NCI-H1105 (cell line): ENCODE measurements at regions not wholly inside any gene's neighbourhood (a gene's known extent, or its start where the extent isn't known, plus 50 kb on each side); places are given as distances from the start of the nearest gene placed in this dataset.

Source experiments
- DNase-seq: peaks from one replicate; lab custom pipeline; 2025; lab: John Stamatoyannopoulos, UW

- DNase-seq: no peak
Measured at GRCh38 chr6:160899671-160900430, 91.7 kb upstream of the MAP3K4 start.

- DNase-seq: no peak
Measured at GRCh38 chr6:160911949-160912348, 79.6 kb upstream of the MAP3K4 start.

- DNase-seq: no peak
Measured at GRCh38 chr6:160912411-160912810, 79.2 kb upstream of the MAP3K4 start.

GRCh38 chr6:160917572-160917971 is 74.0 kb upstream of the MAP3K4 start:
- no peak for DNase-seq

- no peak for DNase-seq
Measured at GRCh38 chr6:160919723-160920440, 71.7 kb upstream of the MAP3K4 start.

- DNase-seq: no peak
Measured at GRCh38 chr6:160921095-160921494, 70.5 kb upstream of the MAP3K4 start.

GRCh38 chr6:160926281-160927276 is 65.0 kb upstream of the MAP3K4 start:
- no peak for DNase-seq

GRCh38 chr6:160927416-160927815 is 64.2 kb upstream of the MAP3K4 start:
- no peak for DNase-seq

- DNase-seq: no peak
Measured at GRCh38 chr6:160929361-160929760, 62.2 kb upstream of the MAP3K4 start.

GRCh38 chr6:160929831-160930230 is 61.7 kb upstream of the MAP3K4 start:
- DNase-seq: no peak

- peak; percentile 77 for DNase-seq
Measured at GRCh38 chr6:160930547-160931377, 60.8 kb upstream of the MAP3K4 start.

- no peak for DNase-seq
Measured at GRCh38 chr6:160931378-160932310, 59.9 kb upstream of the MAP3K4 start.

- DNase-seq: no peak
Measured at GRCh38 chr6:160933256-160933655, 58.3 kb upstream of the MAP3K4 start.

GRCh38 chr6:160934157-160934556 is 57.4 kb upstream of the MAP3K4 start:
- no peak for DNase-seq

GRCh38 chr6:160940197-160940596 is 51.4 kb upstream of the MAP3K4 start:
- DNase-seq: no peak
